Stimulated activated CD8-positive, alpha-beta memory T cell treated with anti-CD3 and anti-CD28 coated beads, Interleukin-15, amount 100 ng/mL, for 1 hour (primary cell): ENCODE measurements at regions not wholly inside any gene's neighbourhood (a gene's known extent, or its start where the extent isn't known, plus 50 kb on each side); places are given as distances from the start of the nearest gene placed in this dataset.
"Not testable (repeated sequence)": the region's sequence is repeated elsewhere in the genome, so short reads cannot be mapped to it uniquely, and the experiment has no call there.

Experiments used
- DNase-seq: peaks from one replicate; pipeline ENCODE4 v3.0.0-alpha.2; 2020; ENCODE audit warnings: low read depth

GRCh38 chr18:76605341-76605929 lies 110.4 kb upstream of the ZNF516 start:
- DNase-seq = no peak

GRCh38 chr18:76604935-76605240 lies 109.8 kb upstream of the ZNF516 start:
- DNase-seq = no peak

- no peak for DNase-seq
These were observed 109.3 kb upstream of the ZNF516 start for GRCh38 chr18:76604108-76604934.

GRCh38 chr18:76602191-76602590 lies 107.1 kb upstream of the ZNF516 start:
- no peak for DNase-seq

GRCh38 chr18:76600076-76600475 lies 105.0 kb upstream of the ZNF516 start:
- not testable (repeated sequence) for DNase-seq

- no peak for DNase-seq
These were observed 99.9 kb upstream of the ZNF516 start for GRCh38 chr18:76594966-76595365.

GRCh38 chr18:76593843-76594242 lies 98.8 kb upstream of the ZNF516 start:
- no peak for DNase-seq

- DNase-seq = no peak
These were observed 97.9 kb upstream of the ZNF516 start for GRCh38 chr18:76592981-76593381.

GRCh38 chr18:76592096-76592495 lies 97.1 kb upstream of the ZNF516 start:
- no peak for DNase-seq

GRCh38 chr18:76589866-76590265 lies 94.8 kb upstream of the ZNF516 start:
- no peak for DNase-seq

GRCh38 chr18:76589316-76589715 lies 94.3 kb upstream of the ZNF516 start:
- no peak for DNase-seq

GRCh38 chr18:76588601-76589226 lies 93.7 kb upstream of the ZNF516 start:
- DNase-seq = no peak

GRCh38 chr18:76587879-76588271 lies 92.8 kb upstream of the ZNF516 start:
- no peak for DNase-seq

GRCh38 chr18:76587147-76587878 lies 92.3 kb upstream of the ZNF516 start:
- DNase-seq = no peak

- no peak for DNase-seq
These were observed 89.6 kb upstream of the ZNF516 start for GRCh38 chr18:76584414-76585310.

GRCh38 chr18:76581261-76581660 lies 86.2 kb upstream of the ZNF516 start:
- DNase-seq = no peak

GRCh38 chr18:76580288-76580962 lies 85.4 kb upstream of the ZNF516 start:
- DNase-seq = no peak

GRCh38 chr18:76579301-76579695 lies 84.3 kb upstream of the ZNF516 start:
- DNase-seq = no peak

GRCh38 chr18:76578571-76579300 lies 83.7 kb upstream of the ZNF516 start:
- DNase-seq = no peak

GRCh38 chr18:76573325-76574025 lies 78.4 kb upstream of the ZNF516 start:
- no peak for DNase-seq
